Thyroid gland (tissue), 4 donors: ENCODE measurements at regions not wholly inside any gene's neighbourhood (a gene's known extent, or its start where the extent isn't known, plus 50 kb on each side); places are given as distances from the start of the nearest gene placed in this dataset.

Experiments used
- DNase-seq, 2 donors: peaks; one replicate each; pipeline ENCODE4 v3.0.0-alpha.2; 2019
- H3K27ac ChIP-seq, 3 donors: fragments of 200-600 bp; sonication (generic); 1 replicate in 2 of 3; 2 replicates in 1 of 3; pipeline ENCODE4 v1.5.1; 2016 to 2019; ENCODE audit warnings: mild to moderate bottlenecking in 1 of 3, moderate library complexity in 1 of 3
- H3K27me3 ChIP-seq: fragments of 200-600 bp; sonication (generic); one replicate; pipeline ENCODE4 v1.5.1; 2019
- H3K36me3 ChIP-seq, 2 donors: fragments of 200-600 bp; sonication (generic); one replicate each; pipeline ENCODE4 v1.5.1; 2016 to 2019
- H3K4me1 ChIP-seq, 2 donors: fragments of 200-600 bp; sonication (generic); one replicate each; pipeline ENCODE4 v1.5.1; 2017 to 2019
- H3K4me3 ChIP-seq, 3 donors: fragments of 200-600 bp; sonication (generic); replicated peaks in 1 of 3; 1 replicate in 2 of 3; 2 replicates in 1 of 3; pipeline ENCODE4 v1.5.1; 2016; ENCODE audit warnings: mild to moderate bottlenecking in 1 of 3
- H3K9me3 ChIP-seq: fragments of 200-600 bp; sonication (generic); one replicate; pipeline ENCODE4 v1.5.1; 2017
- CTCF ChIP-seq, 6 experiments: fragments of 200-600 bp in 3 of 6; fragments of 450-650 bp in 3 of 6; sonication (generic) in 3 of 6; IDR thresholded peaks; one replicate each; pipeline ENCODE4 v1.5.1; 2016 to 2019; ENCODE audit warnings: antibody characterized with exemption in 6 of 6, mild to moderate bottlenecking in 2 of 6, inconsistent platforms in 1 of 6, moderate library complexity in 1 of 6
- POLR2A ChIP-seq, 2 donors: fragments of 450-650 bp; IDR thresholded peaks; one replicate each; pipeline ENCODE4 v1.6.1; 2017; ENCODE audit warnings: antibody characterized with exemption in 2 of 2, mild to moderate bottlenecking in 2 of 2, moderate library complexity in 1 of 2
- WGBS, 2 donors: methylation state at CpG; one replicate each; pipeline ENCODE4 v1.1.5; 2017; 5-methylcytosine and 5-hydroxymethylcytosine counted together
- intact Hi-C: fragments of 100-400 bp; cut with DNase I; formaldehyde crosslinking; loops from one replicate; pipeline ENCODE4 v1.15.1; 2023

DNA sequence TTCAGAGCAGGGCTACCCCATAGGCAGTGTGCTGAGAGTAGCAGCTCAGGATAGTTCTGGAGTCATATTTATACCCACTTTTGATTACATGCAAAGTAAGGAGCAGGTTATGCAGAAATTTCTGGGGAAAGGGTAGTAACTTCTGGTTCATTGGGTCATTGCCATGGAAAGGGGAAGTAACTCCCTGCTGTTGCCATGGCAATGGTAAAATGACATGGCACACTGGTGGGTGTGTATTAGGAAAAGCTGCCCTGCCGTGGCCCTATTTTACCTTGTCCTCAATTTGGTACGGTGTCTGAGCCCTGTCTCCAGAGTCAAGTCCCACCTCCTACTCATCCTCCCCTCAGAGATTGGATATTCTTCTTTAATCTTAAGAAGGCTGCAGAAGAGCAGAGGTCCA, 526.7 kb upstream of the TYRP1 start:
- H3K27ac ChIP-seq: no peak overlapping the region
- WGBS, 2 donors: 77 to 85% methylated on average over 2 of the region's 2 CpGs
- H3K36me3 ChIP-seq: no peaks in the 10 kb centered on the region
- no peaks in the 10 kb centered on the region for H3K27me3 ChIP-seq
- TF ChIP-seq CTCF (IDR thresholded peaks at IDR 0.05) (no peak), POLR2A (IDR thresholded peaks at IDR 0.05) (no peak)
- H3K9me3 ChIP-seq: no peaks in the 10 kb centered on the region
- H3K4me3 ChIP-seq: no peak overlapping the region
- no peak for DNase-seq
- H3K4me1 ChIP-seq: no peaks in the 10 kb centered on the region
- intact Hi-C loops: no loop called here

- Histone ChIP-seq H3K27me3 (no peaks in the 10 kb centered on the region), H3K4me1 (no peaks in the 10 kb centered on the region), H3K4me3 (no peak overlapping the region), H3K9me3 (no peaks in the 10 kb centered on the region), H3K27ac (no peak overlapping the region), H3K36me3 (no peaks in the 10 kb centered on the region)
- no peak for DNase-seq
- intact Hi-C loops: no loop called here
- 100% methylated on average over 1 of the region's 1 CpG for WGBS, 2 donors
- TF ChIP-seq CTCF (IDR thresholded peaks at IDR 0.05): no peak
Observed at GRCh38 chr9:12170456-12170855, 522.7 kb upstream of the TYRP1 start.

DNA sequence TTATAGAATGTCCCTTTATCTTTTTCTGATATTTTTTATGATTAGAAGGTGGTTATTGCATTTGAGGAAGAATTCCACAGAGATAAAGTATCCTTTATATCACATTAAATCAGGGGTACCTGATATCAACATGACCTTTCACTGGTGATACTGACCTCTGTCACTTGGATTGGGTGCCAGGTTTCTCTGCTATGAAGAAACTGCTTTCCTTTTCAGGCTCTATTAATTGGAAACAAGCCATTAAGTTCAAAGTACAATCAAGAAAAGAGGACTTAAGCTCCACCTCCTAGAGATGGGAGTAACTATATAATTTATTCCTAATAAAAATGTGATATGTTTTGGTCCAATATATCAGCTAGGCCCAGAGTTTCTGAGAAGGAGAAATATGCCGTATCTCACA, 514.6 kb upstream of the TYRP1 start:
- DNase-seq: no peak
- Histone ChIP-seq H3K4me1 (no peaks in the 10 kb centered on the region), H3K36me3 (no peaks in the 10 kb centered on the region), H3K27me3 (no peaks in the 10 kb centered on the region), H3K9me3 (no peaks in the 10 kb centered on the region), H3K4me3 (no peak overlapping the region), H3K27ac (no peak overlapping the region)
- 92% methylated on average over 1 of the region's 1 CpG for WGBS, 2 donors
- TF ChIP-seq CTCF (IDR thresholded peaks at IDR 0.05) (no peak), POLR2A (IDR thresholded peaks at IDR 0.05) (no peak)
- intact Hi-C loops: no loop called here

GRCh38 chr9:12182806-12183205, 510.4 kb upstream of the TYRP1 start:
- no peak overlapping the region for H3K4me3 ChIP-seq
- no peaks in the 10 kb centered on the region for H3K27me3 ChIP-seq
- no peaks in the 10 kb centered on the region for H3K4me1 ChIP-seq
- TF ChIP-seq CTCF (IDR thresholded peaks at IDR 0.05) (no peak), POLR2A (IDR thresholded peaks at IDR 0.05) (no peak)
- H3K27ac ChIP-seq: no peak overlapping the region
- no peak for DNase-seq
- H3K36me3 ChIP-seq: no peaks in the 10 kb centered on the region
- intact Hi-C loops: no loop called here
- H3K9me3 ChIP-seq: no peaks in the 10 kb centered on the region
- WGBS, 2 donors: 94 to 100% methylated on average over 1 of the region's 1 CpG

- no peak overlapping the region for H3K27ac ChIP-seq
- no peaks in the 10 kb centered on the region for H3K9me3 ChIP-seq
- DNase-seq: no peak
- H3K4me1 ChIP-seq: no peaks in the 10 kb centered on the region
- H3K4me3 ChIP-seq: no peak overlapping the region
- 81 to 85% methylated on average over 3 of the region's 3 CpGs for whole genome bisulfite sequencing, 2 donors
- no peak for TF ChIP-seq POLR2A (IDR thresholded peaks at IDR 0.05)
- TF ChIP-seq CTCF (IDR thresholded peaks at IDR 0.05): no peak
- no peaks in the 10 kb centered on the region for H3K36me3 ChIP-seq
- no peaks in the 10 kb centered on the region for H3K27me3 ChIP-seq
- intact Hi-C loops: no loop called here
Observed at GRCh38 chr9:12183321-12183720, 509.9 kb upstream of the TYRP1 start.
